Naive thymus-derived CD4-positive, alpha-beta T cell (primary cell): ENCODE measurements at regions not wholly inside any gene's neighbourhood (a gene's known extent, or its start where the extent isn't known, plus 50 kb on each side); places are given as distances from the start of the nearest gene placed in this dataset.

ENCODE experiments used
- ATAC-seq: fragments of 150-1000 bp; cut with Tn5 transposase; 2 replicates; pipeline ENCODE4 v1.10.0; 2021; ENCODE audit warnings: mild to moderate bottlenecking, moderate library complexity
- CTCF ChIA-PET: fragments of 350-600 bp; sonication (Branson Sonifier 250); formaldehyde crosslinking; loops from one replicate; lab custom pipeline; 2021; ENCODE audit warnings: antibody characterized with exemption; lab: Charles Lee
- POLR2A ChIA-PET: fragments of 350-600 bp; sonication (Branson Sonifier 250); formaldehyde crosslinking; loops from one replicate; lab custom pipeline; 2021; ENCODE audit warnings: antibody characterized with exemption, inconsistent platforms; lab: Charles Lee
- DNase-seq, 9 donors: peaks; one replicate each; pipeline versions ENCODE4 v3.0.0 to v3.0.0-alpha.2; 2020 to 2022; ENCODE audit warnings: mixed read lengths in 1 of 9
- H3K27ac ChIP-seq: one replicate; pipeline ENCODE4 v1.7.0; 2013; ENCODE audit warnings: mild to moderate bottlenecking, low read depth, low read length, moderate library complexity
- H3K27me3 ChIP-seq, 2 donors: one replicate each; pipeline ENCODE4 v1.7.0; 2013; ENCODE audit warnings: low read length in 2 of 2, mild to moderate bottlenecking in 2 of 2, moderate library complexity in 2 of 2; ENCODE audit not compliant: control insufficient read depth in 2 of 2, insufficient read depth in 2 of 2
- H3K36me3 ChIP-seq, 3 experiments: 1 replicate in 2 of 3; 2 replicates in 1 of 3; pipeline ENCODE4 v1.7.0; 2013; ENCODE audit warnings: low read length in 3 of 3, mild to moderate bottlenecking in 3 of 3, moderate library complexity in 1 of 3; ENCODE audit not compliant: insufficient read depth in 3 of 3, control insufficient read depth in 2 of 3
- H3K4me1 ChIP-seq, 2 donors: one replicate each; pipeline ENCODE4 v1.7.0; 2013; ENCODE audit warnings: low read length in 2 of 2, mild to moderate bottlenecking in 2 of 2, moderate library complexity in 1 of 2; ENCODE audit not compliant: control insufficient read depth in 2 of 2, insufficient read depth in 2 of 2
- H3K4me3 ChIP-seq: 2 replicates; pipeline ENCODE4 v1.7.0; 2013; ENCODE audit warnings: mild to moderate bottlenecking, low read length
- H3K9me3 ChIP-seq, 3 experiments: 1 replicate in 2 of 3; 2 replicates in 1 of 3; pipeline ENCODE4 v1.7.0; 2013; ENCODE audit warnings: low read length in 3 of 3; ENCODE audit not compliant: control insufficient read depth in 2 of 3
- H3K27ac Mint-ChIP-seq, 9 donors: one replicate each; pipeline ENCODE4 v1.8.0; 2020 to 2022; ENCODE audit warnings: mixed read lengths in 9 of 9, mild to moderate bottlenecking in 8 of 9, moderate library complexity in 5 of 9, inconsistent platforms in 2 of 9
- H3K27me3 Mint-ChIP-seq, 5 donors: one replicate each; pipeline ENCODE4 v1.8.0; 2021 to 2022; ENCODE audit warnings: mixed read lengths in 5 of 5, mild to moderate bottlenecking in 1 of 5
- H3K36me3 Mint-ChIP-seq, 5 donors: one replicate each; pipeline ENCODE4 v1.8.0; 2020 to 2022; ENCODE audit warnings: mixed read lengths in 5 of 5, mild to moderate bottlenecking in 3 of 5, inconsistent platforms in 1 of 5
- H3K4me1 Mint-ChIP-seq, 7 donors: one replicate each; pipeline ENCODE4 v1.8.0; 2020 to 2022; ENCODE audit warnings: mixed read lengths in 7 of 7, mild to moderate bottlenecking in 3 of 7, inconsistent platforms in 1 of 7
- H3K4me3 Mint-ChIP-seq, 10 donors: one replicate each; pipeline ENCODE4 v1.8.0; 2020 to 2022; ENCODE audit warnings: mild to moderate bottlenecking in 10 of 10, mixed read lengths in 10 of 10, moderate library complexity in 6 of 10, inconsistent platforms in 2 of 10
- H3K9me3 Mint-ChIP-seq, 11 donors: one replicate each; pipeline ENCODE4 v1.8.0; 2020 to 2022; ENCODE audit warnings: mixed read lengths in 11 of 11, mild to moderate bottlenecking in 4 of 11, inconsistent platforms in 1 of 11, moderate library complexity in 1 of 11
- intact Hi-C, 2 donors: fragments of 100-400 bp; cut with micrococcal nuclease; formaldehyde crosslinking; loops; one replicate each; pipeline ENCODE4 v1.15.1; 2023

GRCh38 chr22:48440176-48440575 is 1387.5 kb downstream of the BRD1 start:
- Mint-ChIP-seq H3K27ac (no peak overlapping the region), H3K4me3 (no peak overlapping the region), H3K27me3 (peaks cover 0 to 5% (median 0%) of the 10 kb centered on the region in 5 donors), H3K36me3 (no peaks in the 10 kb centered on the region), H3K4me1 (peaks cover 0 to 1% (median 0%) of the 10 kb centered on the region in 7 donors), H3K9me3 (no peaks in the 10 kb centered on the region)
- ATAC-seq (no peak), DNase-seq (no peak)
- H3K4me3 ChIP-seq, result no peak overlapping the region
- no peaks in the 10 kb centered on the region for H3K9me3 ChIP-seq
- CTCF ChIA-PET, result no interaction called here
- H3K27me3 ChIP-seq, result no peaks in the 10 kb centered on the region
- H3K4me1 ChIP-seq, result no peaks in the 10 kb centered on the region
- H3K27ac ChIP-seq, result no peak overlapping the region
- POLR2A ChIA-PET, result no interaction called here
- no peaks in the 10 kb centered on the region for H3K36me3 ChIP-seq
- intact Hi-C loops, result no loop called here

DNA sequence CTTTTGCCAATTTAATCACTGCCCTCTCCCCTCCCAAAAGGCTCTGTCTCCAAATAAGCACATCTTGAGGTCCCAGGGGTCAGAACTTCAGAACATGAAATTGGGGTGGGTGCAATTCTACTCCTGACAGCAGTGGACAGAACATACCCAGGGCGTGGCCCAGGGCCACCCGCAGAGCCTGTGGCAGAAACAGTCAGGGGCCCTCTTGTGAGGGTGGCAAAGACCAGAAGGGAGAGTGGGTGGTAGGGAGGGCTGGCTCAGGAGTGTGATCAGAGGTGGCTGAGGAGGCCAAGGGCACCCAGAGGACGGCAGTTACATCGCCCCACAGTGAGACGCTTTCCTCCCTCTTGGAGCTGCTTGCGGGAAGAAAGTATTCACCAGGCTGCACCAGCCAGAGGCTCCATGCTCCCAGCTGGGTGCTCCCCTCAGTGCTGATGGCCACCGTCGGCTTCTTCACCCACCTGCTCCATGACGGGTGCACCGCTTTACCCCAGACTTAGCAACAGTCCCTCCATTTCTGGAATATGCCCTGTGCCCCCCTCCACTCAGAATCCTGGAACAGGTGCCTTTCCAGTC is 1388.0 kb downstream of the BRD1 start:
- Mint-ChIP-seq H3K4me3 (no peak overlapping the region), H3K27me3 (peaks cover 0 to 5% (median 0%) of the 10 kb centered on the region in 5 donors), H3K4me1 (peaks cover 0 to 1% (median 0%) of the 10 kb centered on the region in 7 donors), H3K9me3 (no peaks in the 10 kb centered on the region), H3K36me3 (no peaks in the 10 kb centered on the region), H3K27ac (peak overlapping the region in 1 of 9 donors; percentile 42)
- Histone ChIP-seq H3K27ac (no peak overlapping the region), H3K4me3 (no peak overlapping the region), H3K36me3 (no peaks in the 10 kb centered on the region), H3K4me1 (no peaks in the 10 kb centered on the region), H3K27me3 (no peaks in the 10 kb centered on the region), H3K9me3 (no peaks in the 10 kb centered on the region)
- CTCF ChIA-PET, result no interaction called here
- DNase-seq, result no peak
- POLR2A ChIA-PET, result no interaction called here
- intact Hi-C loops, result no loop called here
- no peak for ATAC-seq

DNA sequence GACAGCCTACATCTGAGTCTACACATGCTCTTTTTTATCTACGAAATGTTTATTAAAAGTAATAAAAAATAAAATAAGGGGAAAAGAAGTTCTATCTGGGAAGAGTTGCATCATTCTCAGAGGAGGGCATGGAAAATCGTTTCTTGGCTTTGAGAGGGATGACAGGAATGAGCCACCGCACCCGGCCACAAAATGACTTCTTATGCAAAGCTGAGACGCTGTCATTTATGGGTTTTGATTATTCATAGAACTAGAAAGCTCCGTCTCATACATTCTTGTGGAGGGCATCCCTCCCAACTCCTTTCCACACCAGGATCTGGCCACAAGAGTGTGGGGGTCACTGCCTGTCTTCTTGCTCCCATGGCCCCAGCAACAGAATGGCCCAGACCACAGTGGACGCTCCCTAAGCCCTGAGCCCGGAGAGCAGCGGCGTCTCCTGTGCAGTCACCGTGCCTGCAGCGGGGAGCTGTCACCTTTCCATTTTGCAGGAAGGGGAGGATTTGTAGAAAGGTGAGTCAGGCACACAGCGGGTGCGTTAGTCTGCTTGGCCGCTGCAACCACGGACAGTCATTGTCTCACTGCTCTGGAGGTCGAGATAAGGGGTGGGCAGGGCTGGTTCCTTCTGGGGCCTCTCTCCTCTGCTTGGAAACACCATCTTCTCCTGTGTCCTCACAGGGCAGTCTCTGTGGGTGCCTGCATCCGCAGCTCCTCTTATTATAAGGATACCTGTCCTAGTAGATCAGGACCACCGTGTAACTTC is 1388.7 kb downstream of the BRD1 start:
- Mint-ChIP-seq H3K4me3 (no peak overlapping the region), H3K9me3 (no peaks in the 10 kb centered on the region), H3K27me3 (peaks cover 0 to 5% (median 0%) of the 10 kb centered on the region in 5 donors), H3K4me1 (peaks cover 0 to 1% (median 0%) of the 10 kb centered on the region in 7 donors), H3K36me3 (no peaks in the 10 kb centered on the region), H3K27ac (no peak overlapping the region)
- ChIA-PET CTCF (no interaction called here), POLR2A (no interaction called here)
- ATAC-seq (no peak), DNase-seq (no peak)
- H3K27me3 ChIP-seq, result no peaks in the 10 kb centered on the region
- intact Hi-C loops, result no loop called here
- no peak overlapping the region for H3K27ac ChIP-seq
- H3K9me3 ChIP-seq, result no peaks in the 10 kb centered on the region
- no peaks in the 10 kb centered on the region for H3K36me3 ChIP-seq
- no peak overlapping the region for H3K4me3 ChIP-seq
- no peaks in the 10 kb centered on the region for H3K4me1 ChIP-seq

GRCh38 chr22:48438096-48438495 is 1389.6 kb downstream of the BRD1 start:
- intact Hi-C loops, result no loop called here
- Mint-ChIP-seq H3K27me3 (peaks cover 0 to 5% (median 0%) of the 10 kb centered on the region in 5 donors), H3K4me3 (no peak overlapping the region), H3K36me3 (no peaks in the 10 kb centered on the region), H3K4me1 (peaks cover 0 to 1% (median 0%) of the 10 kb centered on the region in 7 donors), H3K9me3 (no peaks in the 10 kb centered on the region), H3K27ac (no peak overlapping the region)
- no peak overlapping the region for H3K27ac ChIP-seq
- H3K36me3 ChIP-seq, result no peaks in the 10 kb centered on the region
- DNase-seq (no peak), ATAC-seq (no peak)
- ChIA-PET POLR2A (no interaction called here), CTCF (interaction anchor here (0.6 kb wide), 1 partner anchor 39 kb away, joined by 3 read pairs; no protein-coding TSS in a partner anchor)
- H3K4me3 ChIP-seq, result no peak overlapping the region
- H3K4me1 ChIP-seq, result no peaks in the 10 kb centered on the region
- H3K9me3 ChIP-seq, result no peaks in the 10 kb centered on the region
- H3K27me3 ChIP-seq, result no peaks in the 10 kb centered on the region

- Histone ChIP-seq H3K27me3 (no peaks in the 10 kb centered on the region), H3K4me3 (no peak overlapping the region), H3K36me3 (no peaks in the 10 kb centered on the region), H3K4me1 (no peaks in the 10 kb centered on the region), H3K27ac (no peak overlapping the region), H3K9me3 (no peaks in the 10 kb centered on the region)
- ATAC-seq (no peak), DNase-seq (no peak)
- Mint-ChIP-seq H3K4me1 (peaks cover 0 to 1% (median 0%) of the 10 kb centered on the region in 7 donors), H3K27me3 (peaks cover 0 to 5% (median 0%) of the 10 kb centered on the region in 5 donors), H3K4me3 (no peak overlapping the region), H3K36me3 (no peaks in the 10 kb centered on the region), H3K9me3 (no peaks in the 10 kb centered on the region), H3K27ac (no peak overlapping the region)
- CTCF ChIA-PET, result no interaction called here
- POLR2A ChIA-PET, result no interaction called here
- intact Hi-C loops, result no loop called here
Measured at GRCh38 chr22:48436201-48436931, 1391.3 kb downstream of the BRD1 start.

- no peak overlapping the region for H3K4me3 ChIP-seq
- DNase-seq (no peak), ATAC-seq (no peak)
- ChIA-PET CTCF (no interaction called here), POLR2A (no interaction called here)
- Mint-ChIP-seq H3K4me1 (peaks cover 0 to 1% (median 0%) of the 10 kb centered on the region in 7 donors), H3K9me3 (no peaks in the 10 kb centered on the region), H3K27ac (no peak overlapping the region), H3K27me3 (peaks cover 0 to 5% (median 0%) of the 10 kb centered on the region in 5 donors), H3K36me3 (no peaks in the 10 kb centered on the region), H3K4me3 (no peak overlapping the region)
- intact Hi-C loops, result no loop called here
- H3K27ac ChIP-seq, result no peak overlapping the region
- no peaks in the 10 kb centered on the region for H3K27me3 ChIP-seq
- no peaks in the 10 kb centered on the region for H3K36me3 ChIP-seq
- H3K9me3 ChIP-seq, result no peaks in the 10 kb centered on the region
- no peaks in the 10 kb centered on the region for H3K4me1 ChIP-seq
Measured at GRCh38 chr22:48434868-48435250, 1392.8 kb downstream of the BRD1 start.
